Vagina (tissue), 2 donors: ENCODE measurements at regions not wholly inside any gene's neighbourhood (a gene's known extent, or its start where the extent isn't known, plus 50 kb on each side); places are given as distances from the start of the nearest gene placed in this dataset.

Experiments used
- DNase-seq, 2 donors: peaks; one replicate each; pipeline ENCODE4 v3.0.0-alpha.2; 2017; ENCODE audit errors: extremely low spot score in 2 of 2
- H3K27ac ChIP-seq: fragments of 200-600 bp; sonication (generic); one replicate; pipeline ENCODE4 v1.5.1; 2019
- H3K27me3 ChIP-seq: fragments of 200-600 bp; sonication (generic); one replicate; pipeline ENCODE4 v1.5.1; 2019
- H3K36me3 ChIP-seq, 2 donors: fragments of 200-600 bp; sonication (generic); one replicate each; pipeline ENCODE4 v1.5.1; 2017 to 2019
- H3K4me1 ChIP-seq: fragments of 200-600 bp; sonication (generic); one replicate; pipeline ENCODE4 v1.5.1; 2019
- H3K4me3 ChIP-seq, 2 donors: fragments of 200-600 bp; sonication (generic); 1 replicate in 1 of 2; 2 replicates in 1 of 2; pipeline ENCODE4 v1.5.1; 2016 to 2019
- H3K9me3 ChIP-seq: fragments of 200-600 bp; sonication (generic); one replicate; pipeline ENCODE4 v1.5.1; 2019
- CTCF ChIP-seq, 3 experiments: fragments of 450-650 bp in 2 of 3; fragments of 200-600 bp in 1 of 3; sonication (generic) in 1 of 3; IDR thresholded peaks; one replicate each; pipeline ENCODE4 v1.5.1; 2017 to 2019; ENCODE audit warnings: antibody characterized with exemption in 3 of 3, mild to moderate bottlenecking in 2 of 3, moderate library complexity in 2 of 3
- POLR2A ChIP-seq, 2 donors: fragments of 450-650 bp; IDR thresholded peaks; one replicate each; pipeline ENCODE4 v1.6.1; 2017; ENCODE audit warnings: antibody characterized with exemption in 2 of 2, mild to moderate bottlenecking in 2 of 2, moderate library complexity in 2 of 2
- POLR2AphosphoS5 ChIP-seq, 2 donors: sonication (generic); formaldehyde crosslinking; IDR thresholded peaks; one replicate each; pipeline ENCODE4 v1.9.0; 2017; ENCODE audit warnings: antibody characterized with exemption in 2 of 2, mild to moderate bottlenecking in 2 of 2, low read depth in 1 of 2; ENCODE audit not compliant: insufficient read depth in 1 of 2
- intact Hi-C: fragments of 100-400 bp; cut with DNase I; formaldehyde crosslinking; loops from one replicate; pipeline ENCODE4 v1.15.1; 2023

GRCh38 chr10:130662775-130663174, 526.6 kb downstream of the GLRX3 start:
- Histone ChIP-seq H3K4me1 (no peaks in the 10 kb centered on the region), H3K4me3 (no peak overlapping the region), H3K9me3 (no peaks in the 10 kb centered on the region), H3K36me3 (no peaks in the 10 kb centered on the region), H3K27me3 (no peaks in the 10 kb centered on the region), H3K27ac (no peak overlapping the region)
- no peak for DNase-seq
- intact Hi-C loops: no loop called here
- TF ChIP-seq CTCF (IDR thresholded peaks at IDR 0.05) (no peak), POLR2A (IDR thresholded peaks at IDR 0.05) (no peak), POLR2AphosphoS5 (IDR thresholded peaks at IDR 0.05; ENCODE audit: insufficient read depth in 1 of 2, low read depth in 1 of 2) (no peak)

- no peaks in the 10 kb centered on the region for H3K36me3 ChIP-seq
- TF ChIP-seq CTCF (IDR thresholded peaks at IDR 0.05) (no peak), POLR2A (IDR thresholded peaks at IDR 0.05) (no peak), POLR2AphosphoS5 (IDR thresholded peaks at IDR 0.05; ENCODE audit: insufficient read depth in 1 of 2, low read depth in 1 of 2) (no peak)
- no peak overlapping the region for H3K4me3 ChIP-seq
- no peaks in the 10 kb centered on the region for H3K27me3 ChIP-seq
- H3K9me3 ChIP-seq: no peaks in the 10 kb centered on the region
- H3K27ac ChIP-seq: no peak overlapping the region
- intact Hi-C loops: no loop called here
- no peaks in the 10 kb centered on the region for H3K4me1 ChIP-seq
- DNase-seq: no peak
Observed at GRCh38 chr10:130664526-130664925, 528.3 kb downstream of the GLRX3 start.

- Histone ChIP-seq H3K4me3 (no peak overlapping the region), H3K36me3 (no peaks in the 10 kb centered on the region), H3K27ac (no peak overlapping the region), H3K9me3 (no peaks in the 10 kb centered on the region), H3K4me1 (no peaks in the 10 kb centered on the region), H3K27me3 (no peaks in the 10 kb centered on the region)
- intact Hi-C loops: no loop called here
- no peak for DNase-seq
- no peak for TF ChIP-seq CTCF (IDR thresholded peaks at IDR 0.05)
- TF ChIP-seq POLR2A (IDR thresholded peaks at IDR 0.05): no peak
- TF ChIP-seq POLR2AphosphoS5 (IDR thresholded peaks at IDR 0.05; ENCODE audit: insufficient read depth in 1 of 2, low read depth in 1 of 2): no peak
Observed at GRCh38 chr10:130666215-130666614, 530.0 kb downstream of the GLRX3 start.

- Histone ChIP-seq H3K4me3 (no peak overlapping the region), H3K4me1 (no peaks in the 10 kb centered on the region), H3K9me3 (no peaks in the 10 kb centered on the region), H3K27ac (no peak overlapping the region), H3K27me3 (no peaks in the 10 kb centered on the region), H3K36me3 (no peaks in the 10 kb centered on the region)
- TF ChIP-seq CTCF (IDR thresholded peaks at IDR 0.05) (no peak), POLR2AphosphoS5 (IDR thresholded peaks at IDR 0.05; ENCODE audit: insufficient read depth in 1 of 2, low read depth in 1 of 2) (no peak), POLR2A (IDR thresholded peaks at IDR 0.05) (no peak)
- DNase-seq: no peak
- intact Hi-C loops: no loop called here
Observed at GRCh38 chr10:130686689-130687300, 550.6 kb downstream of the GLRX3 start.

- Histone ChIP-seq H3K36me3 (no peaks in the 10 kb centered on the region), H3K27ac (no peak overlapping the region), H3K27me3 (no peaks in the 10 kb centered on the region), H3K9me3 (no peaks in the 10 kb centered on the region), H3K4me1 (no peaks in the 10 kb centered on the region), H3K4me3 (no peak overlapping the region)
- TF ChIP-seq POLR2AphosphoS5 (IDR thresholded peaks at IDR 0.05; ENCODE audit: insufficient read depth in 1 of 2, low read depth in 1 of 2) (no peak), POLR2A (IDR thresholded peaks at IDR 0.05) (no peak), CTCF (IDR thresholded peaks at IDR 0.05) (no peak)
- intact Hi-C loops: no loop called here
- no peak for DNase-seq
Observed at GRCh38 chr10:130687566-130687965, 551.4 kb downstream of the GLRX3 start.
